ENCODE measurements at regions not wholly inside any gene's neighbourhood (a gene's known extent, or its start where the extent isn't known, plus 50 kb on each side); places are given as distances from the start of the nearest gene placed in this dataset.

DNA sequence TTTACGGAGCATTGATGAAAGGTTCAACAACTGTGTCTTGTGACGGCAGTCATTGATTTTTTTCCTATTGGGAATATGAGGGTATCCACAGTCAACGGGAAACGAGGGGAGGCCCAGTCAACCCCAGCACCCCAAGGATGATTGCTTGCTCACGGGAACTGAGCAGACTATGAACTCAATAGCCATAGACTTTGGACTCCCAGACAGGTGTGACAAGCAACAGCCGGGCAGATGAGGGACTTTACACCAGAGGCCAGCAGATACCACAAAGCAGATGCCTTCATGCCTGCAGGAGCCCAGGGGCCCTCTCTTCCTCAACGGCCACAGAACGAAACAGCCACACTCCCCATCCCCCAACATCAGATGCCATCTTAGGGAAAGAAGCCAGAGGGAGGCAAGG is 80.3 kb upstream of the FLT1 start:
- H3K23ac ChIP-seq (ENCODE audit: insufficient read length): no peak overlapping the region
- H2BK20ac ChIP-seq (ENCODE audit: low read length): no peak overlapping the region
- H3K23me2 ChIP-seq (ENCODE audit: low read depth, low read length): no peaks in the 10 kb centered on the region
- H2BK12ac ChIP-seq (ENCODE audit: low read depth, low read length): no peak overlapping the region
- H3K79me2 ChIP-seq (ENCODE audit: control insufficient read depth in 1 of 2, insufficient read depth in 2 of 2, low read length in 2 of 2): no peaks in the 10 kb centered on the region
- no peaks in the 10 kb centered on the region for H3K9me3 ChIP-seq (ENCODE audit: insufficient read depth in 2 of 2, low read depth in 1 of 2, low read length in 1 of 2)
- 76% methylated on average over 8 of the region's 8 CpGs; no CpG with 5 or more reads in 1 of the 2 experiments for WGBS, 2 experiments (ENCODE audit: extremely low coverage in 1 of 2, insufficient coverage in 1 of 2, insufficient read length in 1 of 2, insufficient replicate concordance in 2 of 2, low coverage in 1 of 2, low lambda C conversion rate in 2 of 2, missing lambda C conversion rate in 1 of 2)
- H3K14ac ChIP-seq (ENCODE audit: insufficient read length): no peak overlapping the region
- no peak overlapping the region for H3K4me3 ChIP-seq (ENCODE audit: extremely low read depth in 1 of 4, insufficient read depth in 2 of 4, low read depth in 3 of 4, low read length in 4 of 4)
- H3K27me3 ChIP-seq (replicated peaks in 1 of 4; ENCODE audit: control insufficient read depth in 3 of 4, extremely low read depth in 1 of 4, insufficient read depth in 3 of 4, low read length in 3 of 4): no peaks in the 10 kb centered on the region; a peak in 2 of 7 replicates
- no peak overlapping the region for H4K5ac ChIP-seq (ENCODE audit: insufficient read length, low read depth, low read length)
- no peaks in the 10 kb centered on the region for H4K20me1 ChIP-seq (replicated peaks in 1 of 2; ENCODE audit: control insufficient read depth in 1 of 2, insufficient read depth in 2 of 2, low read length in 2 of 2)
- no peak overlapping the region for H2BK5ac ChIP-seq (ENCODE audit: low read depth, low read length)
- H4K91ac ChIP-seq (replicated peaks; ENCODE audit: insufficient read length, low read length): no peak overlapping the region
- no peak overlapping the region for H3K27ac ChIP-seq (ENCODE audit: low read depth, low read length)
- no peak overlapping the region for H3K56ac ChIP-seq (replicated peaks; ENCODE audit: insufficient read length, low read depth, low read length)
- H3K4me2 ChIP-seq (ENCODE audit: insufficient read depth in 1 of 2, low read depth in 2 of 2, low read length in 2 of 2): no peak overlapping the region
- POLR2A ChIA-PET (ENCODE audit: partially characterized antibody): no interaction called here
- no peaks in the 10 kb centered on the region for H3K36me3 ChIP-seq (ENCODE audit: control insufficient read depth in 2 of 4, insufficient read depth in 4 of 4, low read length in 3 of 4)
- no peak overlapping the region for H2BK15ac ChIP-seq (ENCODE audit: low read length)
- H2AK5ac ChIP-seq (ENCODE audit: low read depth, low read length): no peak overlapping the region
- no peak for FAIRE-seq
- no peak overlapping the region for H3K4ac ChIP-seq (replicated peaks; ENCODE audit: insufficient read length, low read depth, low read length)
- no peak for DNase-seq (ENCODE audit: low read depth in 1 of 2, low spot score in 2 of 2)
- H3K18ac ChIP-seq (ENCODE audit: extremely low read depth, low read length): no peak overlapping the region
- no peak overlapping the region for H4K8ac ChIP-seq (ENCODE audit: extremely low read depth, insufficient read depth, low read length)
- peaks cover 0 to 5% (median 4%) of the 10 kb centered on the region in 4 experiments; a peak in 5 of 7 replicates for H3K4me1 ChIP-seq (replicated peaks in 1 of 4; ENCODE audit: control insufficient read depth in 3 of 4, insufficient read depth in 4 of 4, low read length in 3 of 4)
- no peaks in the 10 kb centered on the region for H3K79me1 ChIP-seq (ENCODE audit: low read depth, low read length)
- CTCF ChIA-PET (ENCODE audit: partially characterized antibody): interaction anchor here (0.6 kb wide), 1 partner anchor 12 kb away, joined by 4 read pairs; no protein-coding TSS in a partner anchor
- no peak overlapping the region for H2BK120ac ChIP-seq (replicated peaks; ENCODE audit: low read depth, low read length)
- H3K9ac ChIP-seq (replicated peaks in 1 of 4; ENCODE audit: extremely low read depth in 1 of 4, low read depth in 3 of 4, low read length in 3 of 4): no peak overlapping the region
- no peak overlapping the region for H2AFZ ChIP-seq (ENCODE audit: low read length)
- no peak for TF ChIP-seq SRF (IDR thresholded peaks at IDR 0.05; ENCODE audit: low read depth, low read length)
- no peak for TF ChIP-seq EZH2 (IDR thresholded peaks at IDR 0.05; ENCODE audit: low read depth, low read length, severe bottlenecking)
- no peak for TF ChIP-seq SP4 (IDR thresholded peaks at IDR 0.05; ENCODE audit: low read length)
- TF ChIP-seq EP300 (IDR thresholded peaks at IDR 0.05; ENCODE audit: borderline replicate concordance in 1 of 2, low read depth in 2 of 2, low read length in 2 of 2): no peak
- no peak for TF ChIP-seq ASH2L (IDR thresholded peaks at IDR 0.05; ENCODE audit: low read length)
- TF ChIP-seq ZNF274 (IDR thresholded peaks at IDR 0.05; ENCODE audit: borderline replicate concordance, extremely low read depth, low read length): no peak
- TF ChIP-seq JUND (IDR thresholded peaks at IDR 0.05; ENCODE audit: low read length): no peak
- TF ChIP-seq KDM4A (IDR thresholded peaks at IDR 0.05; ENCODE audit: low read depth, low read length, severe bottlenecking): no peak
- no peak for TF ChIP-seq BACH1 (IDR thresholded peaks at IDR 0.05; ENCODE audit: low read length)
- TF ChIP-seq CTBP2 (IDR thresholded peaks at IDR 0.05; ENCODE audit: borderline replicate concordance, insufficient read depth, insufficient read length, low read length): no peak
- TF ChIP-seq SP1 (IDR thresholded peaks at IDR 0.05; ENCODE audit: low read depth, low read length): no peak
- TF ChIP-seq RXRA (IDR thresholded peaks at IDR 0.05; ENCODE audit: insufficient read depth, low read depth, low read length): no peak
- no peak for TF ChIP-seq CHD1 (IDR thresholded peaks at IDR 0.05; ENCODE audit: low read depth, low read length)
- no peak for TF ChIP-seq CBX8 (IDR thresholded peaks at IDR 0.05; ENCODE audit: borderline replicate concordance, low read depth, low read length)
- no peak for TF ChIP-seq TAF7 (optimal IDR thresholded peaks at IDR 0.05; ENCODE audit: borderline replicate concordance, low read depth, low read length)
- TF ChIP-seq SIRT6 (IDR thresholded peaks at IDR 0.05; ENCODE audit: low read length): no peak
